Calu3 (cell line): ENCODE measurements at regions not wholly inside any gene's neighbourhood (a gene's known extent, or its start where the extent isn't known, plus 50 kb on each side); places are given as distances from the start of the nearest gene placed in this dataset.

Experiments
- BruUV-seq: library from RNA; stranded (reverse); fragments of 400-500 nt; replicated peaks from 2 replicates; lab custom pipeline; 2021; lab: Mats Ljungman, UMichigan
- CTCF ChIA-PET: fragments of 300-600 bp; sonication (Branson Sonifier 250); formaldehyde crosslinking; loops from one replicate; lab custom pipeline; 2022; ENCODE audit warnings: antibody characterized with exemption; lab: Charles Lee
- DNase-seq: peaks from one replicate; pipeline ENCODE4 v3.0.0; 2022
- H3K27ac Mint-ChIP-seq: one replicate; pipeline ENCODE4 v1.8.0; 2022; ENCODE audit warnings: mixed read lengths; ENCODE audit not compliant: unreplicated experiment
- H3K27me3 Mint-ChIP-seq: one replicate; pipeline ENCODE4 v1.8.0; 2022; ENCODE audit warnings: mixed read lengths; ENCODE audit not compliant: unreplicated experiment
- H3K36me3 Mint-ChIP-seq: one replicate; pipeline ENCODE4 v1.8.0; 2022; ENCODE audit warnings: mild to moderate bottlenecking, moderate library complexity, mixed read lengths; ENCODE audit not compliant: insufficient read depth, unreplicated experiment
- H3K4me1 Mint-ChIP-seq: one replicate; pipeline ENCODE4 v1.8.0; 2022; ENCODE audit warnings: mild to moderate bottlenecking, low read depth, mixed read lengths; ENCODE audit not compliant: unreplicated experiment
- H3K4me3 Mint-ChIP-seq: one replicate; pipeline ENCODE4 v1.8.0; 2022; ENCODE audit warnings: mild to moderate bottlenecking, low read depth, moderate library complexity, mixed read lengths; ENCODE audit not compliant: unreplicated experiment
- H3K9me3 Mint-ChIP-seq: one replicate; pipeline ENCODE4 v1.8.0; 2022; ENCODE audit warnings: low read depth, mixed read lengths; ENCODE audit not compliant: unreplicated experiment
- intact Hi-C: fragments of 100-400 bp; cut with micrococcal nuclease; formaldehyde crosslinking; loops from one replicate; pipeline ENCODE4 v1.10.0; 2022; ENCODE audit not compliant: unreplicated experiment
- TF ChIP-seq, protein P1 (sequence below): fragments of 200-600 bp; IDR thresholded peaks from one replicate; pipeline ENCODE4 v1.8.0; 2022; ENCODE audit warnings: antibody characterized with exemption; ENCODE audit not compliant: unreplicated experiment

- Mint-ChIP-seq H3K27ac (no peak overlapping the region), H3K4me3 (no peak overlapping the region), H3K27me3 (peaks cover 85% of the 10 kb centered on the region), H3K36me3 (no peaks in the 10 kb centered on the region), H3K9me3 (no peaks in the 10 kb centered on the region), H3K4me1 (no peaks in the 10 kb centered on the region)
- no peak for DNase-seq
- intact Hi-C loops: no loop called here
- no TSS peak for BruUV-seq
- CTCF ChIA-PET: no interaction called here
- TF ChIP-seq, protein P1, sequence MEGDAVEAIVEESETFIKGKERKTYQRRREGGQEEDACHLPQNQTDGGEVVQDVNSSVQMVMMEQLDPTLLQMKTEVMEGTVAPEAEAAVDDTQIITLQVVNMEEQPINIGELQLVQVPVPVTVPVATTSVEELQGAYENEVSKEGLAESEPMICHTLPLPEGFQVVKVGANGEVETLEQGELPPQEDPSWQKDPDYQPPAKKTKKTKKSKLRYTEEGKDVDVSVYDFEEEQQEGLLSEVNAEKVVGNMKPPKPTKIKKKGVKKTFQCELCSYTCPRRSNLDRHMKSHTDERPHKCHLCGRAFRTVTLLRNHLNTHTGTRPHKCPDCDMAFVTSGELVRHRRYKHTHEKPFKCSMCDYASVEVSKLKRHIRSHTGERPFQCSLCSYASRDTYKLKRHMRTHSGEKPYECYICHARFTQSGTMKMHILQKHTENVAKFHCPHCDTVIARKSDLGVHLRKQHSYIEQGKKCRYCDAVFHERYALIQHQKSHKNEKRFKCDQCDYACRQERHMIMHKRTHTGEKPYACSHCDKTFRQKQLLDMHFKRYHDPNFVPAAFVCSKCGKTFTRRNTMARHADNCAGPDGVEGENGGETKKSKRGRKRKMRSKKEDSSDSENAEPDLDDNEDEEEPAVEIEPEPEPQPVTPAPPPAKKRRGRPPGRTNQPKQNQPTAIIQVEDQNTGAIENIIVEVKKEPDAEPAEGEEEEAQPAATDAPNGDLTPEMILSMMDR: no peak
Observed at GRCh38 chr16:86085161-86085611, 186.2 kb downstream of the IRF8 start.

DNA sequence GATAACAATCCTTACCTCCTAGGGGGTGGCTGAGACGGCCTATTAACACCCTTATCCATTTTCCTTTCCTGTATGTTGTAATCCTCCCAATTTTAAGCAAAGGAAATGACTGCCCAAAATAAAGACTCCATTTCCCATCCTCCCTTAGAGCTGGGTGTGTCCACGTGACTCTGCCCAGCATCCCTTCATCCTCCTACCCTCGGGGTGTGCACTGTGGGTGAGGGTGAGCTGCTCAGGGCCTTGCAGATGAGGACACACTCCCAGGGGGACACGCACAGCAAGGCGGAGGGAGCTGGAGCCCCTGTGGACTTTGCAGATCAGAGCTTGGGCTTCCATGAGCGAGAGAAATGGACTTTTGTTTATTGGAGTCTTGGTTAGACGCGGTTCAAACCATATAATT lies 186.8 kb downstream of the IRF8 start:
- Mint-ChIP-seq H3K36me3 (no peaks in the 10 kb centered on the region), H3K9me3 (no peaks in the 10 kb centered on the region), H3K27me3 (peaks cover 85% of the 10 kb centered on the region), H3K4me1 (no peaks in the 10 kb centered on the region), H3K4me3 (no peak overlapping the region), H3K27ac (no peak overlapping the region)
- DNase-seq: no peak
- CTCF ChIA-PET: no interaction called here
- no TSS peak for BruUV-seq
- intact Hi-C loops: no loop called here
- TF ChIP-seq, protein P1: no peak

GRCh38 chr16:86086471-86086870 lies 187.5 kb downstream of the IRF8 start:
- no peak for DNase-seq
- Mint-ChIP-seq H3K36me3 (no peaks in the 10 kb centered on the region), H3K4me3 (no peak overlapping the region), H3K9me3 (no peaks in the 10 kb centered on the region), H3K27me3 (peaks cover 88% of the 10 kb centered on the region), H3K27ac (no peak overlapping the region), H3K4me1 (no peaks in the 10 kb centered on the region)
- intact Hi-C loops: no loop called here
- no TSS peak for BruUV-seq
- CTCF ChIA-PET: no interaction called here
- TF ChIP-seq, protein P1: no peak

GRCh38 chr16:86087011-86087895 lies 188.3 kb downstream of the IRF8 start:
- TF ChIP-seq, protein P1: no peak
- Mint-ChIP-seq H3K9me3 (no peaks in the 10 kb centered on the region), H3K27me3 (peaks cover 88% of the 10 kb centered on the region), H3K27ac (no peak overlapping the region), H3K36me3 (no peaks in the 10 kb centered on the region), H3K4me1 (no peaks in the 10 kb centered on the region), H3K4me3 (no peak overlapping the region)
- CTCF ChIA-PET: interaction anchor here (0.6 kb wide), 1 partner anchor 1976 kb away, joined by 3 read pairs; no protein-coding TSS in a partner anchor
- intact Hi-C loops: no loop called here
- DNase-seq: no peak
- BruUV-seq: no TSS peak
